ENCODE measurements at regions not wholly inside any gene's neighbourhood (a gene's known extent, or its start where the extent isn't known, plus 50 kb on each side); places are given as distances from the start of the nearest gene placed in this dataset.

GRCh38 chr12:89259821-89260220, 92.5 kb downstream of the DUSP6 start:
- TF ChIP-seq EZH2 (IDR thresholded peaks at IDR 0.05) = no peak
- no peak for TF ChIP-seq EZH2phosphoT487 (IDR thresholded peaks at IDR 0.05)
- TF ChIP-seq CTCF (IDR thresholded peaks at IDR 0.05) = no peak
- H4K20me1 ChIP-seq (ENCODE audit: low read depth) = no peaks in the 10 kb centered on the region
- peaks cover 2% of the 10 kb centered on the region for H3K9me3 Mint-ChIP-seq
- H3K4me1 Mint-ChIP-seq = no peaks in the 10 kb centered on the region
- H3K4me2 ChIP-seq = no peak overlapping the region
- no peak overlapping the region for H3K4me3 ChIP-seq
- no peaks in the 10 kb centered on the region for H3K27me3 ChIP-seq
- no peaks in the 10 kb centered on the region for H3K36me3 ChIP-seq
- H3K4me1 ChIP-seq = peaks cover 11% of the 10 kb centered on the region
- no peak overlapping the region for H2AFZ ChIP-seq (replicated peaks)
- H3K9ac ChIP-seq = no peak overlapping the region
- no peak overlapping the region for H3K4me3 Mint-ChIP-seq
- H3K27ac Mint-ChIP-seq = no peak overlapping the region
- H3K36me3 Mint-ChIP-seq = peaks cover 2% of the 10 kb centered on the region
- no peaks in the 10 kb centered on the region for H3K79me2 ChIP-seq (ENCODE audit: low read depth)
- H3K9me3 ChIP-seq (ENCODE audit: low read depth) = no peaks in the 10 kb centered on the region
- no peak for DNase-seq (ENCODE audit: low spot score)
- peaks cover 2% of the 10 kb centered on the region for H3K27me3 Mint-ChIP-seq (ENCODE audit: insufficient read depth, low read depth)
- H3K27ac ChIP-seq = no peak overlapping the region
- no peaks in the 10 kb centered on the region for H3F3A ChIP-seq (ENCODE audit: low read depth)

- peaks cover 9% of the 10 kb centered on the region for H3K9me3 Mint-ChIP-seq
- peaks cover 2% of the 10 kb centered on the region for H3K27me3 Mint-ChIP-seq (ENCODE audit: insufficient read depth, low read depth)
- H2AFZ ChIP-seq (replicated peaks) = no peak overlapping the region
- no peaks in the 10 kb centered on the region for H3K27me3 ChIP-seq
- H3K36me3 Mint-ChIP-seq = peaks cover 2% of the 10 kb centered on the region
- H3K36me3 ChIP-seq = no peaks in the 10 kb centered on the region
- H3K9me3 ChIP-seq (ENCODE audit: low read depth) = no peaks in the 10 kb centered on the region
- H3K4me1 ChIP-seq = peaks cover 11% of the 10 kb centered on the region
- H3K4me3 ChIP-seq = no peak overlapping the region
- no peak overlapping the region for H3K27ac Mint-ChIP-seq
- H3K9ac ChIP-seq = no peak overlapping the region
- TF ChIP-seq EZH2phosphoT487 (IDR thresholded peaks at IDR 0.05) = no peak
- no peak for TF ChIP-seq CTCF (IDR thresholded peaks at IDR 0.05)
- TF ChIP-seq EZH2 (IDR thresholded peaks at IDR 0.05) = no peak
- H3K4me2 ChIP-seq = no peak overlapping the region
- H4K20me1 ChIP-seq (ENCODE audit: low read depth) = no peaks in the 10 kb centered on the region
- no peak overlapping the region for H3K27ac ChIP-seq
- H3K4me3 Mint-ChIP-seq = no peak overlapping the region
- no peaks in the 10 kb centered on the region for H3K4me1 Mint-ChIP-seq
- no peaks in the 10 kb centered on the region for H3K79me2 ChIP-seq (ENCODE audit: low read depth)
- no peak for DNase-seq (ENCODE audit: low spot score)
- no peaks in the 10 kb centered on the region for H3F3A ChIP-seq (ENCODE audit: low read depth)
Measured at GRCh38 chr12:89258240-89258969, 93.9 kb downstream of the DUSP6 start.

GRCh38 chr12:89257340-89257739, 95.0 kb downstream of the DUSP6 start:
- H3K4me1 Mint-ChIP-seq = no peaks in the 10 kb centered on the region

More at GRCh38 chr12:89257340-89257739, 95.0 kb downstream of the DUSP6 start:
- Mint-ChIP-seq H3K27ac (no peak overlapping the region), H3K27me3 (ENCODE audit: insufficient read depth, low read depth) (peaks cover 2% of the 10 kb centered on the region), H3K36me3 (peaks cover 2% of the 10 kb centered on the region), H3K9me3 (peaks cover 9% of the 10 kb centered on the region), H3K4me3 (no peak overlapping the region)
- Histone ChIP-seq H3K4me2 (no peak overlapping the region), H3K9me3 (ENCODE audit: low read depth) (no peaks in the 10 kb centered on the region), H2AFZ (replicated peaks) (no peak overlapping the region), H3K79me2 (ENCODE audit: low read depth) (no peaks in the 10 kb centered on the region), H4K20me1 (ENCODE audit: low read depth) (no peaks in the 10 kb centered on the region), H3K27ac (no peak overlapping the region), H3K36me3 (no peaks in the 10 kb centered on the region), H3K27me3 (no peaks in the 10 kb centered on the region), H3K4me1 (peaks cover 11% of the 10 kb centered on the region), H3K4me3 (no peak overlapping the region), H3F3A (ENCODE audit: low read depth) (no peaks in the 10 kb centered on the region), H3K9ac (no peak overlapping the region)
- TF ChIP-seq CTCF (IDR thresholded peaks at IDR 0.05) (no peak), EZH2phosphoT487 (IDR thresholded peaks at IDR 0.05) (no peak), EZH2 (IDR thresholded peaks at IDR 0.05) (no peak)
- no peak for DNase-seq (ENCODE audit: low spot score)
